Tibial nerve (tissue), 4 donors: ENCODE measurements at regions not wholly inside any gene's neighbourhood (a gene's known extent, or its start where the extent isn't known, plus 50 kb on each side); places are given as distances from the start of the nearest gene placed in this dataset.

Experiments
- DNase-seq, 2 donors: peaks; one replicate each; pipeline ENCODE4 v3.0.0-alpha.2; 2019; ENCODE audit warnings: low spot score in 2 of 2
- H3K27ac ChIP-seq, 4 donors: fragments of 200-600 bp; sonication (generic) in 3 of 4; one replicate each; pipeline ENCODE4 v1.5.1; 2017 to 2019; ENCODE audit warnings: mild to moderate bottlenecking in 1 of 4
- H3K27me3 ChIP-seq, 2 donors: fragments of 200-600 bp; sonication (generic) in 1 of 2; one replicate each; pipeline versions ENCODE4 v1.5.1 to v1.6.0; 2017 to 2019
- H3K36me3 ChIP-seq, 3 donors: fragments of 200-600 bp; sonication (generic); one replicate each; pipeline ENCODE4 v1.5.1; 2018 to 2019
- H3K4me1 ChIP-seq, 4 donors: fragments of 200-600 bp; sonication (generic) in 3 of 4; one replicate each; pipeline ENCODE4 v1.5.1; 2017 to 2019
- H3K4me3 ChIP-seq, 4 donors: fragments of 200-600 bp; sonication (generic) in 3 of 4; one replicate each; pipeline ENCODE4 v1.5.1; 2017 to 2019; ENCODE audit warnings: mild to moderate bottlenecking in 1 of 4, moderate library complexity in 1 of 4
- H3K9me3 ChIP-seq, 4 donors: fragments of 200-600 bp; sonication (generic) in 3 of 4; one replicate each; pipeline ENCODE4 v1.5.1; 2017 to 2019
- EP300 ChIP-seq, 2 donors: sonication (generic); formaldehyde crosslinking; IDR thresholded peaks; one replicate each; pipeline ENCODE4 v1.6.1; 2017; ENCODE audit warnings: antibody characterized with exemption in 2 of 2, mild to moderate bottlenecking in 1 of 2
- POLR2A ChIP-seq, 2 donors: fragments of 450-650 bp; IDR thresholded peaks; one replicate each; pipeline ENCODE4 v1.6.1; 2017; ENCODE audit warnings: antibody characterized with exemption in 2 of 2, mild to moderate bottlenecking in 2 of 2, moderate library complexity in 2 of 2
- WGBS, 2 donors: methylation state at CpG; one replicate each; pipeline ENCODE4 v1.1.5; 2018; 5-methylcytosine and 5-hydroxymethylcytosine counted together
- TF ChIP-seq, protein P1 (sequence below), 5 experiments: fragments of 200-600 bp in 3 of 5; fragments of 450-650 bp in 2 of 5; sonication (generic) in 3 of 5; IDR thresholded peaks; one replicate each; pipeline ENCODE4 v1.5.1; 2016 to 2019; ENCODE audit warnings: antibody characterized with exemption in 5 of 5, mild to moderate bottlenecking in 3 of 5, moderate library complexity in 2 of 5

DNA sequence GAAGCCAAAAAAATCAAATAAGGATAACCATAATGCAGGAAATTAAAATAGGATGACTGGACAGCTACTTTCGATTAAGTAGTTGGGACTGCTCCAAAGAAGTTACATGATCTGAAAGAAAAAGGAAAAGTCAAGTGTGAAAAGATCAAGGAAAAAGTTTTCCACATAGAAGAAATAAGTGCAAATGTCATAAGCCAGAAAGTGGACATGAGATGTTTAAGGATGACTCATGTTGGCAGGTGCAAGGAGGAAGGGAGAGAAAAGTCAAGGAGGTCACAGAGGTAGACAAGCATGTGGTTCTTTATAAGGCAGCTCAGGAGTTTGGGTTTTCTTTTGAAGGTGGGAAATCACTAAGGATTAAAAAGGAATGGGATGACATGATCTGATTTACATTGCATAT lies 89.8 kb upstream of the GPRIN3 start:
- no peaks in the 10 kb centered on the region for H3K36me3 ChIP-seq
- TF ChIP-seq, protein P1, sequence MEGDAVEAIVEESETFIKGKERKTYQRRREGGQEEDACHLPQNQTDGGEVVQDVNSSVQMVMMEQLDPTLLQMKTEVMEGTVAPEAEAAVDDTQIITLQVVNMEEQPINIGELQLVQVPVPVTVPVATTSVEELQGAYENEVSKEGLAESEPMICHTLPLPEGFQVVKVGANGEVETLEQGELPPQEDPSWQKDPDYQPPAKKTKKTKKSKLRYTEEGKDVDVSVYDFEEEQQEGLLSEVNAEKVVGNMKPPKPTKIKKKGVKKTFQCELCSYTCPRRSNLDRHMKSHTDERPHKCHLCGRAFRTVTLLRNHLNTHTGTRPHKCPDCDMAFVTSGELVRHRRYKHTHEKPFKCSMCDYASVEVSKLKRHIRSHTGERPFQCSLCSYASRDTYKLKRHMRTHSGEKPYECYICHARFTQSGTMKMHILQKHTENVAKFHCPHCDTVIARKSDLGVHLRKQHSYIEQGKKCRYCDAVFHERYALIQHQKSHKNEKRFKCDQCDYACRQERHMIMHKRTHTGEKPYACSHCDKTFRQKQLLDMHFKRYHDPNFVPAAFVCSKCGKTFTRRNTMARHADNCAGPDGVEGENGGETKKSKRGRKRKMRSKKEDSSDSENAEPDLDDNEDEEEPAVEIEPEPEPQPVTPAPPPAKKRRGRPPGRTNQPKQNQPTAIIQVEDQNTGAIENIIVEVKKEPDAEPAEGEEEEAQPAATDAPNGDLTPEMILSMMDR (IDR thresholded peaks at IDR 0.05) = no peak
- no peak for TF ChIP-seq EP300 (IDR thresholded peaks at IDR 0.05)
- no peak for TF ChIP-seq POLR2A (IDR thresholded peaks at IDR 0.05)
- no peaks in the 10 kb centered on the region for H3K27me3 ChIP-seq
- H3K4me3 ChIP-seq = no peak overlapping the region
- H3K4me1 ChIP-seq = peaks cover 0 to 4% (median 0%) of the 10 kb centered on the region in 4 donors
- no peak overlapping the region for H3K27ac ChIP-seq
- WGBS, 2 donors = 49 to 55% methylated on average over 1 of the region's 1 CpG
- H3K9me3 ChIP-seq = no peaks in the 10 kb centered on the region
- DNase-seq = no peak

DNA sequence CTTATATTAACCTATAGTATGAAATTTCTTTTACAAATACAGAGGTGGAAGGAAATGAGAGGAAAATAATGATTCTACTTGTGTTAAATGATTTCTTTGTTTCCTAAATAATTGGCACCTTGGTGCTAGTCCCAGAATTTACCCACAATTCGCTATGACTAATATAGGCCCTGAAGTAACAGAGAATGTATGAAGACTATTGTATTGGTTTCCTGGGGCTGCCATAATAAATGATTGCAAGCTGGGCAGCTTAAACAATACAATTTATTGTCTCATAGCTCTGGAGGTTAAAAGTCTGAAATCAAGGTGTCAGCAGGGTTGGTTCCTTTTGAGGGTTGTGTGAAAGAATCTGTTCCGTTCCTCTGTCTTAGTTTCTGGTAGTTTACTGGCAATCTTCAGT lies 74.8 kb upstream of the GPRIN3 start:
- WGBS, 2 donors = 50 to 55% methylated on average over 2 of the region's 2 CpGs
- TF ChIP-seq POLR2A (IDR thresholded peaks at IDR 0.05) (no peak), EP300 (IDR thresholded peaks at IDR 0.05) (no peak)
- TF ChIP-seq, protein P1 (IDR thresholded peaks at IDR 0.05) = no peak
- Histone ChIP-seq H3K4me3 (no peak overlapping the region), H3K27ac (no peak overlapping the region), H3K36me3 (no peaks in the 10 kb centered on the region), H3K9me3 (peaks cover 0 to 9% (median 0%) of the 10 kb centered on the region in 4 donors), H3K27me3 (no peaks in the 10 kb centered on the region), H3K4me1 (no peaks in the 10 kb centered on the region)
- no peak for DNase-seq

- H3K27me3 ChIP-seq = no peaks in the 10 kb centered on the region
- no peaks in the 10 kb centered on the region for H3K4me1 ChIP-seq
- no peak overlapping the region for H3K4me3 ChIP-seq
- whole genome bisulfite sequencing, 2 donors = 85 to 100% methylated on average over 1 of the region's 1 CpG
- H3K36me3 ChIP-seq = no peaks in the 10 kb centered on the region
- no peak for TF ChIP-seq POLR2A (IDR thresholded peaks at IDR 0.05)
- no peak for TF ChIP-seq EP300 (IDR thresholded peaks at IDR 0.05)
- TF ChIP-seq, protein P1 (IDR thresholded peaks at IDR 0.05) = no peak
- peaks cover 0 to 9% (median 0%) of the 10 kb centered on the region in 4 donors for H3K9me3 ChIP-seq
- no peak overlapping the region for H3K27ac ChIP-seq
- DNase-seq = no peak
These were observed 73.4 kb upstream of the GPRIN3 start for GRCh38 chr4:89380980-89381379.

DNA sequence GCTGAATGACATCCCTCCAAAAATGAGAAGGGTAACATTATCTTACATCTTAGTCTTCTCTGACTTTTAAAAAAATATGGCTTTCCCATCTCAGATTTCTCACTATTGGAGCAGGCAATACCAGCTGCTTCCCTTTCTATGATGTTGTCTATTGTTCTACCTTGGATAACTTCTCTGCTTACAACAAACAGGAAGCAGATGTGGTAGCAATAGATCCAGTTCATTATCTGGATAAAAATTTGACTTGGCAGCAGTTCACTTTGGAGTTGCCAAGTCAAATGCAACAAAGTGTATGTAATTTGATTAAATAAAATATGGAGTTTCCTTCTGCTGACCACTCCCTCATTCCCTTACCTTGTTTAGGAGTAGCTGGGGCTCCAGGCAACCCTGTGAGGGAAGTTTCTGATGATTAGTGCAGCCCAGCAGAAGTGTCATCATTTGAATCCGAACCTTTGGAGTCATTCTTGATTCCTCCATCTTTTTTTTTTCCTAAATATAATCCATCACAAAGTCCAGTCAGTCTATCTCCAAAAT lies 72.0 kb upstream of the GPRIN3 start:
- no peaks in the 10 kb centered on the region for H3K27me3 ChIP-seq
- no peak overlapping the region for H3K27ac ChIP-seq
- peaks cover 0 to 9% (median 0%) of the 10 kb centered on the region in 4 donors for H3K9me3 ChIP-seq
- H3K36me3 ChIP-seq = no peaks in the 10 kb centered on the region
- TF ChIP-seq EP300 (IDR thresholded peaks at IDR 0.05) (no peak), POLR2A (IDR thresholded peaks at IDR 0.05) (no peak)
- TF ChIP-seq, protein P1 (IDR thresholded peaks at IDR 0.05) = no peak
- H3K4me3 ChIP-seq = no peak overlapping the region
- no peaks in the 10 kb centered on the region for H3K4me1 ChIP-seq
- WGBS, 2 donors = 86 to 96% methylated on average over 1 of the region's 1 CpG
- no peak for DNase-seq

DNA sequence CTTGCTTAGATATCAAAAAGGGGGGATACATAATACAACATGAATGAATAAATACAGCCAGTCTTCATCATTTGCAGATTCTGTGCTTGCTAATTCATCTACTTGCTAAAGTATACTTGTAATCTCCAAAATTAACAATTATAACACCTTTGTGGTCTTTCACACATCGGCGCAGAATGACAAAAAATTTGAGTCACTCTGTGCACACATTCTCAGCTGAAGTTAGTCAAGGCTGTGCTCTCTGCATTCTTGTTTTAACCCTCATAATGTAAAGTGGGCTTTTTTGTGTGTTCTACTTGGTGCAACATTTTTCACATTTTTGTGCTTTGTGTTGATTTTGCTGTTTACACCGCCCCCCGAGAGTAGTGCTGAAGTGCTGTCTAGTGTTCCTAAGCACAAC lies 65.8 kb upstream of the GPRIN3 start:
- no peak for DNase-seq
- Histone ChIP-seq H3K27ac (no peak overlapping the region), H3K36me3 (no peaks in the 10 kb centered on the region), H3K4me1 (no peaks in the 10 kb centered on the region), H3K27me3 (no peaks in the 10 kb centered on the region), H3K4me3 (no peak overlapping the region), H3K9me3 (peaks cover 0 to 6% (median 0%) of the 10 kb centered on the region in 4 donors)
- TF ChIP-seq EP300 (IDR thresholded peaks at IDR 0.05) = no peak
- no peak for TF ChIP-seq POLR2A (IDR thresholded peaks at IDR 0.05)
- TF ChIP-seq, protein P1 (IDR thresholded peaks at IDR 0.05) = no peak
- WGBS, 2 donors = 68 to 70% methylated on average over 4 of the region's 4 CpGs
